ENCODE measurements at regions not wholly inside any gene's neighbourhood (a gene's known extent, or its start where the extent isn't known, plus 50 kb on each side); places are given as distances from the start of the nearest gene placed in this dataset.

- TF ChIP-seq CTCF (IDR thresholded peaks at IDR 0.05) (no peak), POLR2A (IDR thresholded peaks at IDR 0.05) (no peak), POLR2AphosphoS5 (IDR thresholded peaks at IDR 0.05) (no peak)
Measured at GRCh38 chr3:10560060-10560861, 54.9 kb upstream of the ATP2B2 start.

Data from gastroesophageal sphincter (tissue), 3 donors.